ENCODE measurements at regions not wholly inside any gene's neighbourhood (a gene's known extent, or its start where the extent isn't known, plus 50 kb on each side); places are given as distances from the start of the nearest gene placed in this dataset.

- TF ChIP-seq CTCF (IDR thresholded peaks at IDR 0.05 in 4 of 5, conservative IDR thresholded peaks at IDR 0.05 in 1 of 5): no peak
- no peak for TF ChIP-seq POLR2A (IDR thresholded peaks at IDR 0.05)
Measured at GRCh38 chr21:19935467-19935866, 1062.7 kb upstream of the NCAM2 start.

Data from gastrocnemius medialis (tissue), 4 donors.